ENCODE measurements at regions not wholly inside any gene's neighbourhood (a gene's known extent, or its start where the extent isn't known, plus 50 kb on each side); places are given as distances from the start of the nearest gene placed in this dataset.

- no peaks in the 10 kb centered on the region for H3K9me3 ChIP-seq (ENCODE audit: low read depth)
- H3K36me3 ChIP-seq = no peaks in the 10 kb centered on the region
- H3K27me3 ChIP-seq = no peaks in the 10 kb centered on the region
- H3K27ac ChIP-seq = no peak overlapping the region
- no peak for TF ChIP-seq CTCF (IDR thresholded peaks at IDR 0.05; ENCODE audit: low read depth, low read length)
- DNase-seq (ENCODE audit: low read depth in 1 of 2, low spot score in 1 of 2) = no peak
- H3K4me1 ChIP-seq (ENCODE audit: low read depth) = no peaks in the 10 kb centered on the region
- no peak overlapping the region for H3K4me3 ChIP-seq
Observed at GRCh38 chr11:80173371-80174136, 732.7 kb upstream of the TENM4 start.

DNA sequence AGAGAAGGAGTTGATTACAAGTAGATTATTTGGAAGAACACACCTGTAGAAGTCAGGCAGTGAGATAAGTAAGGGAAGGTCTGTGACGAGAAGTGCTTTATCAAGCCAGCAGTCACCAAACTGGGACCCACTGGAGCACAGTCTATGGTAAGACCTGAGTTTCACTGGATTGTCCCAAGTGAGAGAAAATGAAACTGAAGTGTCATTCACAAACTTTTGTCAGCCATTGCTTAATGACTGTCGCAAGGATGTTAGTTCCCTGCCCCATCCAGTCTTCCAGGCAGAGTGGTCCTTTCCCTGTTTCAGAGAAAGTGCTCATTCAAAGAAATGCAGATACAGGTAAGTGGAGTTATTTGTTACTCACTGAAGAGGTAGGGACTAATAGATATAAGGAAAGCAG lies 728.0 kb upstream of the TENM4 start:
- Histone ChIP-seq H3K4me1 (ENCODE audit: low read depth) (no peaks in the 10 kb centered on the region), H3K27me3 (no peaks in the 10 kb centered on the region), H3K9me3 (ENCODE audit: low read depth) (no peaks in the 10 kb centered on the region), H3K4me3 (no peak overlapping the region), H3K36me3 (no peaks in the 10 kb centered on the region), H3K27ac (no peak overlapping the region)
- DNase-seq (ENCODE audit: low read depth in 1 of 2, low spot score in 1 of 2) = no peak
- no peak for TF ChIP-seq CTCF (IDR thresholded peaks at IDR 0.05; ENCODE audit: low read depth, low read length)

GRCh38 chr11:80167766-80168165 lies 726.9 kb upstream of the TENM4 start:
- no peak for DNase-seq (ENCODE audit: low read depth in 1 of 2, low spot score in 1 of 2)
- no peak for TF ChIP-seq CTCF (IDR thresholded peaks at IDR 0.05; ENCODE audit: low read depth, low read length)
- H3K27me3 ChIP-seq = no peaks in the 10 kb centered on the region
- peaks cover 9% of the 10 kb centered on the region for H3K4me1 ChIP-seq (ENCODE audit: low read depth)
- no peak overlapping the region for H3K4me3 ChIP-seq
- H3K9me3 ChIP-seq (ENCODE audit: low read depth) = no peaks in the 10 kb centered on the region
- no peak overlapping the region for H3K27ac ChIP-seq
- no peaks in the 10 kb centered on the region for H3K36me3 ChIP-seq

DNA sequence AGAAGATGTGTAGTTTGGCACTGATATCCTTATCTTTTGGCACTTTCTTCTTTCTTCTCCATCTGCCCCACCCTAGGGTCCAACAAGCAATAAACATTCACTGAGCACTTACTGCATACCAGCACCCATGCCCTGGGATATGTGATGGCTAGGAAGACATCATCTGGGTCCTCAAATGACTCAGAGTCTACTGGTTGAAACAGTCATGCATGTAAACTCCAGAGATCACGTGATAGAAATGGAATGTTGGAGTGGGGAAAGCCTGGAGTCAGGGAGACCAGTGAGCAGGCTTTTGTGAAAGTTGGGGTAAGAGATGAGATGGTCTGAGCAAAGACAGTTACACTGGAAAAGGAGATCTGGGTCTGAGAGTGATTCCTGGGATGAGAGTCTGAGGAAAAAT lies 724.9 kb upstream of the TENM4 start:
- TF ChIP-seq CTCF (IDR thresholded peaks at IDR 0.05; ENCODE audit: low read depth, low read length) = no peak
- H3K27me3 ChIP-seq = no peaks in the 10 kb centered on the region
- H3K9me3 ChIP-seq (ENCODE audit: low read depth) = no peaks in the 10 kb centered on the region
- no peak for DNase-seq (ENCODE audit: low read depth in 1 of 2, low spot score in 1 of 2)
- no peak overlapping the region for H3K27ac ChIP-seq
- H3K4me3 ChIP-seq = no peak overlapping the region
- H3K36me3 ChIP-seq = no peaks in the 10 kb centered on the region
- peaks cover 9% of the 10 kb centered on the region for H3K4me1 ChIP-seq (ENCODE audit: low read depth)

DNA sequence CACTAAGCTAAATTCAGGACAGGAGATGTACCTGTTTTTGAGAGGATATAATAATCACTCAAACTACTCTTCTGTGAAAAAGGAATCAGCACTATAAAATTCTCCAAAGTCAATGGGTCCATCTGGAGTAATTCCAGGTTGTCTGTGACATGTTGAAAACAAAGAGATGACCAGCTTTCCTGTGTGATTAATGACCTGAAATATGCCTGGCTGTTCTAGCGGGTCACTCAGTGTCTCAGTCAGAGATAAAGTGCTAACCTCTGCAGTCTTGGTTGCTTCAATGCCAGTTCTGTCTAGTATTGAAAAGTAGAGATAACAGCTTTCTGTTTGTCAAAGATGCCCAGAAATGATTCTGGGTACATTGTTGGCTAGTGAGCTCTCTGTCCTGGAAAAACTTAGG lies 722.6 kb upstream of the TENM4 start:
- Histone ChIP-seq H3K36me3 (no peaks in the 10 kb centered on the region), H3K27me3 (no peaks in the 10 kb centered on the region), H3K9me3 (ENCODE audit: low read depth) (no peaks in the 10 kb centered on the region), H3K4me3 (no peak overlapping the region), H3K27ac (no peak overlapping the region), H3K4me1 (ENCODE audit: low read depth) (peaks cover 9% of the 10 kb centered on the region)
- DNase-seq (ENCODE audit: low read depth in 1 of 2, low spot score in 1 of 2) = no peak
- no peak for TF ChIP-seq CTCF (IDR thresholded peaks at IDR 0.05; ENCODE audit: low read depth, low read length)
